Endodermal cell (in vitro differentiated cells): ENCODE measurements at regions not wholly inside any gene's neighbourhood (a gene's known extent, or its start where the extent isn't known, plus 50 kb on each side); places are given as distances from the start of the nearest gene placed in this dataset.
"Not testable (repeated sequence)": the region's sequence is repeated elsewhere in the genome, so short reads cannot be mapped to it uniquely, and the experiment has no call there.

ENCODE experiments used
- DNase-seq: peaks from one replicate; pipeline ENCODE4 v3.0.0-alpha.2; 2017
- H3K27ac ChIP-seq: 2 replicates; pipeline ENCODE4 v1.5.1; 2013; ENCODE audit warnings: mild to moderate bottlenecking, low read depth, low read length, moderate library complexity
- H3K27me3 ChIP-seq: 2 replicates; pipeline ENCODE4 v1.6.1; 2013; ENCODE audit warnings: mild to moderate bottlenecking, low read length, moderate library complexity; ENCODE audit not compliant: insufficient read depth, control insufficient read depth, poor library complexity, severe bottlenecking
- H3K36me3 ChIP-seq: 2 replicates; pipeline ENCODE4 v1.7.0; 2013; ENCODE audit warnings: mild to moderate bottlenecking, low read length, moderate library complexity; ENCODE audit not compliant: control insufficient read depth, insufficient read depth
- H3K4me1 ChIP-seq: one replicate; pipeline ENCODE4 v1.7.0; 2013; ENCODE audit warnings: low read length; ENCODE audit not compliant: control insufficient read depth, insufficient read depth
- H3K4me3 ChIP-seq: 2 replicates; pipeline ENCODE4 v1.5.1; 2013; ENCODE audit warnings: mild to moderate bottlenecking, low read length, moderate library complexity
- H3K9ac ChIP-seq: 2 replicates; pipeline ENCODE4 v1.6.1; 2013; ENCODE audit warnings: mild to moderate bottlenecking, low read length, moderate library complexity; ENCODE audit not compliant: poor library complexity, severe bottlenecking; ENCODE audit errors: extremely low read depth
- H3K9me3 ChIP-seq: 2 replicates; pipeline ENCODE4 v1.6.1; 2013; ENCODE audit warnings: mild to moderate bottlenecking, low read length, moderate library complexity; ENCODE audit not compliant: control insufficient read depth
- H3K27ac Mint-ChIP-seq: 2 replicates; pipeline ENCODE4 v1.8.0; 2020; ENCODE audit warnings: mixed read lengths
- H3K27me3 Mint-ChIP-seq: 2 replicates; pipeline ENCODE4 v1.8.0; 2021; ENCODE audit warnings: mild to moderate bottlenecking, mixed read lengths; ENCODE audit not compliant: insufficient read depth
- H3K36me3 Mint-ChIP-seq: 2 replicates; pipeline ENCODE4 v1.8.0; 2020; ENCODE audit warnings: low read depth, mixed read lengths
- H3K4me1 Mint-ChIP-seq: 2 replicates; pipeline ENCODE4 v1.8.0; 2020; ENCODE audit warnings: mixed read lengths
- H3K4me3 Mint-ChIP-seq: 2 replicates; pipeline ENCODE4 v1.8.0; 2020; ENCODE audit warnings: mild to moderate bottlenecking, moderate library complexity, mixed read lengths
- H3K9me3 Mint-ChIP-seq: 2 replicates; pipeline ENCODE4 v1.8.0; 2020; ENCODE audit warnings: mild to moderate bottlenecking, mixed read lengths
- WGBS, 2 experiments: methylation state at CpG; one replicate each; pipeline versions ENCODE4 v1.1.5 to v1.1.7; 2013; ENCODE audit warnings: missing lambda C conversion rate in 2 of 2, mixed read lengths in 1 of 2; ENCODE audit not compliant: insufficient coverage in 1 of 2, insufficient read length in 1 of 2; 5-methylcytosine and 5-hydroxymethylcytosine counted together
- TF ChIP-seq, protein P1 (sequence below): fragments of 200-600 bp; sonication (generic); conservative IDR thresholded peaks from 2 replicates; pipeline ENCODE4 v1.5.0; 2021; ENCODE audit warnings: antibody characterized with exemption, mild to moderate bottlenecking

DNA sequence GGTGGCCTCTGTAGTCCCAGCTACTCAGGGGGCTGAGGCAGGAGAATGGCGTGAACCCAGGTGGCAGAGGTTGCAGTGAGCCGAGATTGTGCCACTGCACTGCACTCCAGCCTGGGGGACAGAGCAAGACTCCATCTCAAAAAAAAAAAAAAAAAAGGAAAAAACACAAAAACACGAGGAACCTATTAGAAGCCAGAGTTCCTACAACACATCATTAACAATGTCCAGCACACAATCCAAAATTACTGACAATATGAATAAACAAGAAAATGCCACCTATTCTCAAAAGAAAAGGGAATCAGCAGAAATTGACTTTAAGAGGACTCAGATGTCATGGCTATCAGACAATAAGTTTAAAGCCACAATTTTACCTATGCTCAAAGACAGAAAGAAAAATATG is 57.3 kb upstream of the HS3ST3A1 start:
- H3K9me3 Mint-ChIP-seq, DNase-seq, H3K9me3 ChIP-seq, H3K27me3 ChIP-seq, H3K4me1 Mint-ChIP-seq, H3K4me3 ChIP-seq, H3K36me3 ChIP-seq, H3K9ac ChIP-seq, H3K27ac ChIP-seq, H3K27me3 Mint-ChIP-seq, H3K36me3 Mint-ChIP-seq, H3K27ac Mint-ChIP-seq, H3K4me1 ChIP-seq, H3K4me3 Mint-ChIP-seq: not testable (repeated sequence)
- 85 to 100% methylated on average over 1 to 3 of the region's 3 CpGs for WGBS, 2 experiments

DNA sequence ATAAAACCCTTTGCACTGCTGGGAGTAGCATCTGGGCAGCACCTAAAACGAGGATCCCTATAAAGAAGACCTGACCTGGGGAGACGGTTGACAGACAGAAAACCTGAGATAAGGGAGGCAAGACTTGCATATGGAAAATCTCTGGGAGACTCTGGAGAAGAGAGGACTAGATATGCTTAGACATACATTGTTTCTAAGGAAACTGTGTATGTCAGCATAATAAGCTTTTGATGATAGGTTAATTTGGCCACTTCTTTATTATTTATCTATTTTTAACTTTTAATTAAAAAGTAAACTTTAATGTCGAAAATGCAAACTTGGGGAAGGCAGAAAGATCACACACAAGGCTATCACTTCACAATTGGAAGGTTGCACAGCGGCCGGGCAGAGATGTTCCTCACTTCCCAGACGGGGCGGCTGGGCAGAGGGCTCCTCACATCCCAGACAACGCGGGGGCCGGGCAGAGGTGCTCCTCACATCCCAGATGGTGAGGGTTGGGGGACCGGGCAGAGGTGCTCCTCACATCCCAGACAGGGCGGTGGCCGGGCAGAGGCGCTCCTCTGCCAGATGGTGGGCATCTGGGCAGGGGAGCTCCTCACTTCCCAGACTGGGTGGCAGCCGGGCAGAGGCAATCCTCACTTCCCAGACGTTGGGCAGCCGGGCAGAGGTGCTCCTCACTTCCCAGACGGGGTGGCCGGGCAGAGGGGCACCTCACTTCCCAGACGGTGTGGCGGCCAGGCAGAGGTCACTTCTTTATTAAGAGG is 64.3 kb upstream of the HS3ST3A1 start:
- no peak overlapping the region for H3K27ac ChIP-seq
- Mint-ChIP-seq H3K9me3 (peaks cover 5% of the 10 kb centered on the region), H3K36me3 (no peaks in the 10 kb centered on the region), H3K4me1 (peaks cover 2% of the 10 kb centered on the region), H3K27ac (no peak overlapping the region), H3K4me3 (no peak overlapping the region), H3K27me3 (no peaks in the 10 kb centered on the region)
- no peak for DNase-seq
- H3K4me1 ChIP-seq = no peaks in the 10 kb centered on the region
- no peak overlapping the region for H3K9ac ChIP-seq
- peaks cover 17% of the 10 kb centered on the region for H3K9me3 ChIP-seq
- no peaks in the 10 kb centered on the region for H3K27me3 ChIP-seq
- TF ChIP-seq, protein P1, sequence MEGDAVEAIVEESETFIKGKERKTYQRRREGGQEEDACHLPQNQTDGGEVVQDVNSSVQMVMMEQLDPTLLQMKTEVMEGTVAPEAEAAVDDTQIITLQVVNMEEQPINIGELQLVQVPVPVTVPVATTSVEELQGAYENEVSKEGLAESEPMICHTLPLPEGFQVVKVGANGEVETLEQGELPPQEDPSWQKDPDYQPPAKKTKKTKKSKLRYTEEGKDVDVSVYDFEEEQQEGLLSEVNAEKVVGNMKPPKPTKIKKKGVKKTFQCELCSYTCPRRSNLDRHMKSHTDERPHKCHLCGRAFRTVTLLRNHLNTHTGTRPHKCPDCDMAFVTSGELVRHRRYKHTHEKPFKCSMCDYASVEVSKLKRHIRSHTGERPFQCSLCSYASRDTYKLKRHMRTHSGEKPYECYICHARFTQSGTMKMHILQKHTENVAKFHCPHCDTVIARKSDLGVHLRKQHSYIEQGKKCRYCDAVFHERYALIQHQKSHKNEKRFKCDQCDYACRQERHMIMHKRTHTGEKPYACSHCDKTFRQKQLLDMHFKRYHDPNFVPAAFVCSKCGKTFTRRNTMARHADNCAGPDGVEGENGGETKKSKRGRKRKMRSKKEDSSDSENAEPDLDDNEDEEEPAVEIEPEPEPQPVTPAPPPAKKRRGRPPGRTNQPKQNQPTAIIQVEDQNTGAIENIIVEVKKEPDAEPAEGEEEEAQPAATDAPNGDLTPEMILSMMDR = no peak
- H3K36me3 ChIP-seq = no peaks in the 10 kb centered on the region
- 90 to 91% methylated on average over 2 to 21 of the region's 21 CpGs for WGBS, 2 experiments
- no peak overlapping the region for H3K4me3 ChIP-seq

DNA sequence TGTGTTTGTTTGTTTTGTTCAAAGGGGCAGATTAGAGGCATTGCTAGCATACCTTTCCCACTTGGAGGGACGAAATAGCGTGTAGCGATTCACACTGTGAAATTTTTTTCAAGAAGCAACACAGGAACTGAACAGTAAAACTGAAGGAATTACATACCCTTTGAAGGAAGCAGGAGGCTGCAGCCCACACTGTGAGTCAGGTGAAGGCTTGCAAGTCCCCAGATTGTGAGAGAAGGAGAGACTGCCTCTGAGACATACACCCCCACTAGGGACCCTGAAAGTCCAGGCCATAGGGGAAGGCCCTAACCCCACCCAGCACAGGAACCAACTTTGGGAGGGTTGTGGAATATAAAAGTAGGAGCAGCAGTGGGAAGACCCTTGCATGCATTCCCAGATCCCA is 69.6 kb upstream of the HS3ST3A1 start:
- Histone ChIP-seq H3K4me3 (no peak overlapping the region), H3K4me1 (no peaks in the 10 kb centered on the region), H3K27me3 (no peaks in the 10 kb centered on the region), H3K36me3 (no peaks in the 10 kb centered on the region), H3K9me3 (peaks cover 17% of the 10 kb centered on the region), H3K9ac (no peak overlapping the region), H3K27ac (no peak overlapping the region)
- no peaks in the 10 kb centered on the region for H3K36me3 Mint-ChIP-seq
- H3K4me3 Mint-ChIP-seq = no peak overlapping the region
- no peak overlapping the region for H3K27ac Mint-ChIP-seq
- 18 to 51% methylated on average over 3 of the region's 3 CpGs for WGBS, 2 experiments
- peak; percentile 70 for DNase-seq
- TF ChIP-seq, protein P1 = no peak
- no peaks in the 10 kb centered on the region for H3K27me3 Mint-ChIP-seq
- H3K4me1 Mint-ChIP-seq = peaks cover 14% of the 10 kb centered on the region
- H3K9me3 Mint-ChIP-seq = peaks cover 5% of the 10 kb centered on the region

DNA sequence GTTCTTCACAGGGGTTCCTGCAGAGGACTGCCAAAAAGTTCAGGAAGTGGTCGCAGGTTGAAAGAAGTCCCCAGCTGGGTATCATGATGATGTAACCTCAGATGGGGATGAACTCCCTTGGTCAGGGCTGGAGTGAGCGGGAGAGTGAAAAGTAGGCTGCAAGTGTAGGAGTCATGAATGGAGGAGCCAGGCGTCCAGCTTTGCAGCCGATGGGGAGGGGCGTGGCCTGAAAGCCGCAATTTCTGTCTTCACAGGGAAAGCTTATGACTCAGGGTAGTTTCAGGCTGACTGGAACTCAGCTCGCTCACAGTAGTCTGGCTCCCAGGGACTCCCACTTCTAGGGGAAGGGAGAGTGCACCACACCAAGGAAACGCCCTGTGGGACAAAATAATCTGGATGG is 70.0 kb upstream of the HS3ST3A1 start:
- no peaks in the 10 kb centered on the region for H3K4me1 ChIP-seq
- no peaks in the 10 kb centered on the region for H3K27me3 ChIP-seq
- Mint-ChIP-seq H3K36me3 (no peaks in the 10 kb centered on the region), H3K27me3 (no peaks in the 10 kb centered on the region), H3K4me1 (peaks cover 14% of the 10 kb centered on the region), H3K4me3 (no peak overlapping the region), H3K9me3 (peaks cover 5% of the 10 kb centered on the region), H3K27ac (no peak overlapping the region)
- no peak overlapping the region for H3K4me3 ChIP-seq
- H3K27ac ChIP-seq = no peak overlapping the region
- TF ChIP-seq, protein P1 = no peak
- DNase-seq = peak; percentile 73
- no peak overlapping the region for H3K9ac ChIP-seq
- peaks cover 17% of the 10 kb centered on the region for H3K9me3 ChIP-seq
- no peaks in the 10 kb centered on the region for H3K36me3 ChIP-seq
- WGBS, 2 experiments = 79 to 81% methylated on average over 7 to 8 of the region's 8 CpGs
